SIG-M5 treated with dmso at 0.1 percent for 504 hours (cell line): ENCODE measurements at regions not wholly inside any gene's neighbourhood (a gene's known extent, or its start where the extent isn't known, plus 50 kb on each side); places are given as distances from the start of the nearest gene placed in this dataset.
"Not testable (repeated sequence)": the region's sequence is repeated elsewhere in the genome, so short reads cannot be mapped to it uniquely, and the experiment has no call there.

ENCODE experiments used
- DNase-seq: peaks from one replicate; lab custom pipeline; 2025; ENCODE audit not compliant: unreplicated experiment; lab: John Stamatoyannopoulos, UW

DNA sequence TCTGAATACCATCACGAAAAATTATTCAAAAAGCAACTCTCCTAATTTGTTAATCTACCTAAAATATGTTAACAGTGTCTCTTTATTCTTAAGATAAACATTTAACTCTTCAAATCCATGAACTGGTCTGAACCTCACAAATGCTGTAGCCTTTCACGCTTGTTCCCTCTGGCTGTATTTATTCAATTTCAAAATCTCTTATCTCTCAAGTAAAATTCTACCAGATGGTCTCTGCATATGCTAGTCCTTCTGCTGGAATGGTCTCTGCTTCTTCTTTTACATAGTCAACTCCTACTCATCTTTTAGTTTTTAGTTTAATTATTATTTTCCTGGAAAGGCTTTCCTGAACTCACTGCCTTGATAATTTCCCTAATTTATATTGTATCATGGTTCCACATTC lies 232.9 kb upstream of the PCDH20 start:
- DNase-seq: no peak

GRCh38 chr13:61612192-61612591 lies 196.5 kb upstream of the PCDH20 start:
- DNase-seq: no peak

GRCh38 chr13:61608138-61608537 lies 192.5 kb upstream of the PCDH20 start:
- no peak for DNase-seq

- no peak for DNase-seq
These were observed 184.8 kb upstream of the PCDH20 start for GRCh38 chr13:61600360-61601033.

DNA sequence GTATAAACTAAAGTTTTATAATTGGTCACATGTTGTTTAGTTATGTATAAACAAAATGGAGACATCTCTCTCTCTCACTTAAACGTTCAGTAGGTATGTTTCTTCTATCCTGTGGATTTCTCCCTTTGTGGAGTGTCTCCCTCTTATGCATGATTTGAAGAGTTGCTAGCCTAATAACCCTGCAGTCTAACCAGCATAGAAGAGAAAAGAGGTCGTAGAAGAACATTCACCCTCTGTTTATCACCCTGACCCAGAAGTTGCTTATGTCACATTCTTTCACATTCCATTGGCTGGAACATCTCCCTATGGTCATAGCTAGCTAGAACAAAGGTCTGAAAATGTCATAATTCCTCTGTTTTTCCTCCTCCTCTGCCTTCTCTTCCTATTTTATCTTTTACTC lies 176.8 kb upstream of the PCDH20 start:
- no peak for DNase-seq

DNA sequence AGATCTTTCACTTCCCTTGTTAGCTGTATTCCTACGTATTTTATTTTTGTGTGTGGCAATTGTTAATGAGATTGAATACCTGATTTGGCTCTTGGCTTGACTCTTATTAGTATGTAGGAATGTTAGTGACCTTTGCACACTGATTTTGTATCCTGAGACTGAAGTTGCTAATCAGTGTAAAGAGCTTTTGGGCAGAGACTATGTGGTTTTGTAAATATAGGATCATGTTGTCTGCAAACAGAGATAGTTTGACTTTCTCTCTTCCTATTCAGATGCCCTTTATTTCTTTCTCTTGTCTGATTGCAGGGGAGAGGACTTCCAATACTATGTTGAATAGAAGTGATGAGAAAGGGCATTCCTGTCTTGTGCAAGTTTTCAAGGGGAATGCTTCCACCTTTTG lies 160.3 kb upstream of the PCDH20 start:
- DNase-seq: no peak

GRCh38 chr13:61563645-61564044 lies 148.0 kb upstream of the PCDH20 start:
- no peak for DNase-seq

DNA sequence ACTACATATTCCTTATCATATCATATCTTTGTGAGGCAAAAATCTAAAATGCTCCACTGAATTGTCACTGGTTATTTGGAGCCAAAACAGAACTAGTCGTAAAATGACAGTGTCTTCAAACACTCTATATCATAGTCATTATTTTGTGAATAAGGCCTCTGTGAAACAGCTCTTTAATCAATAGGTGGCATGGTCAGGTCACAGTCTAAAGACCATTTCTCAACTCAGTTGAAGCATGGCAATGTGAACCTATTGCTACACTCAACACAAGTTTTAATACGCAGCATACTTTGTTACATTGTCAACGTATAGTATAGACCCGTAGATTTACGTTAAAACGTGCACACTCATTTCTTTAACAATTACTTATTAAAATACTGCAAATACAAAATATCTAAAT lies 131.3 kb upstream of the PCDH20 start:
- no peak for DNase-seq

- no peak for DNase-seq
These were observed 130.8 kb upstream of the PCDH20 start for GRCh38 chr13:61546413-61546812.

- no peak for DNase-seq
These were observed 120.8 kb upstream of the PCDH20 start for GRCh38 chr13:61536433-61536832.

DNA sequence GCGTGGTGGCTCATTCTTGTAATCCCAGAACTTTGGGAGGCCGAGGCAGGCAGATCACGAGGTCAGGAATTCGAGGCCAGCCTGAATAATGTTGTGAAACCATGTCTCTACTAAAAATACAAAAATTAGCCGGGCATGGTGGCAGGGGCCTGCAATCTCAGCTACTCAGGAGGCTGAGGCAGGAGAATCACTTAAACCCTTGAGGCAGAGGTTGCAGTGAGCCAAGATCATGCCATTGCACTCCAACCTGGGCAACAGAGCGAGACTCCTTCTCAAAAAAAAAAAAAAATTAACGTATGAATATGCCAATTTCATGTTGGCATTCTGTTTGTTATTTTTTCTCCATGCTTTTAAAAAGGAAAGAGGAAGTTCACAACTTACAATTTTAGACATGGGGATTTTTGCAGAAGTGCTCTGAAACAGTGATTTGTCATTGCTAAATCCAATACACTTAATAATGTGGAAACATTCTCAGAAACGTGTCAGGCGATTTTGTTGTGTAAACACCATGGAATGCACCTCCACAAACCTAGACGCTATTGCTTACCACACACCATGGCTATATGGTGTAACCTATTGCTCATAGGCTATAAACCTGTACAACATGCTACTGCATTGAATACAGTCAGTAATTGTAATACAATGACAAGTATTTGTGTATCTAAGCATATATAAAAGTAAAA lies 115.9 kb upstream of the PCDH20 start:
- peak; percentile 53 for DNase-seq

GRCh38 chr13:61519214-61519613 lies 103.6 kb upstream of the PCDH20 start:
- not testable (repeated sequence) for DNase-seq

GRCh38 chr13:61508936-61509335 lies 93.3 kb upstream of the PCDH20 start:
- DNase-seq: no peak

DNA sequence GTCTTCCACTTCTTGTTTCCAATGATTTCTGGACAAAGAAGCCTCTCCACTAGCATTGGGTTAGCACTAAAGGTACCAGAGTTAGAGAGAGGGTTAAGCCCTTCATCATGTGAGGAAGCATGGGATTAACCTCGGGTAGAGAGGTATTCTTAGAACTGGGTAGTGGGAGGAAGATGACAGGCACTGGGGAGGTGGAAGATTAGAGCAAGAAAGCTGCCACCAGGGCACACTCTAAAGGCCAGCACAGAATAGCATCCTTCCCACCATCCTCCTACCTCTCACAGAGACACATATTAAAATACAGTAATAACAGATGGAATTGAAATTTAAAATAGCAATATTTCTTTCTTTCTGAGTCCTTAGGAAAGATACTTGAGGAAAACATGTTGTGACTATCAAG lies 84.5 kb upstream of the PCDH20 start:
- no peak for DNase-seq

DNA sequence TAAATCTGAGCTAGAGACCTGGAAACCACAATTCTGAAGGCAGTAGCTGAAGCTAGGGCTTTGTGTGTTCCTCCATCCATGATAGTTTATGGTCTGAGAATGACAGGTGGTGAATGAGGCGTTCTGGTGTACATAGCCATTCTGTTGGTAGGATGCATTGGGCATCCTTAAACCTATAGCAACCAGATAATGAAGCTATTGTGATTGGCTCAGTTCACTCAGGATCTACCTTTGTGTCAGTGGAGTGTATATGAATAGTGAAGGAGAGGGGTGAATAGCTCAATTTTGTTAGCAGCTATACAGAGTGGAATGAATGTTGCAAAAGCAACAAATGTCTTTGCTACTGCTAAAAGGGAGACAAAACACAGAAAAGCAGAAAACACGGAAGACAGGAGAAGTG lies 80.0 kb upstream of the PCDH20 start:
- DNase-seq: no peak

DNA sequence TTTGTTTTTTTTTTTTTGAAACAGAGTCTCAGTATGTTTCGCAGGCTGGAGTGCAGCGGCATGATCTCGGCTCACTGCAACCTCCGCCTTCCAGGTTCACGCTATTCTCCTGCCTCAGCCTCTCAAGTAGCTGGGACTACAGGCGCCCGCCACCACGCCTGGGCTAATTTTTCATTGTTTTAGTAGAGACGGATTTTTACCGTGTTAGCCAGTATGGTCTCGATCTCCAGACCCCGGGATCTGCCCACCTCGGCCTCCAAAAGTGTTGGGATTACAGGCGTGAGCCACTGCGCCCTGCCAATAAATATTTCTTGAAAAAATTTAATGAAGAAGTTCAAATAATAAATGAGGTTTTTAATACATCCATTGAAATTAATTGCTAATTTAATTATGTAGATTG lies 77.9 kb upstream of the PCDH20 start:
- not testable (repeated sequence) for DNase-seq

GRCh38 chr13:61486496-61486895 lies 70.8 kb upstream of the PCDH20 start:
- DNase-seq: no peak

DNA sequence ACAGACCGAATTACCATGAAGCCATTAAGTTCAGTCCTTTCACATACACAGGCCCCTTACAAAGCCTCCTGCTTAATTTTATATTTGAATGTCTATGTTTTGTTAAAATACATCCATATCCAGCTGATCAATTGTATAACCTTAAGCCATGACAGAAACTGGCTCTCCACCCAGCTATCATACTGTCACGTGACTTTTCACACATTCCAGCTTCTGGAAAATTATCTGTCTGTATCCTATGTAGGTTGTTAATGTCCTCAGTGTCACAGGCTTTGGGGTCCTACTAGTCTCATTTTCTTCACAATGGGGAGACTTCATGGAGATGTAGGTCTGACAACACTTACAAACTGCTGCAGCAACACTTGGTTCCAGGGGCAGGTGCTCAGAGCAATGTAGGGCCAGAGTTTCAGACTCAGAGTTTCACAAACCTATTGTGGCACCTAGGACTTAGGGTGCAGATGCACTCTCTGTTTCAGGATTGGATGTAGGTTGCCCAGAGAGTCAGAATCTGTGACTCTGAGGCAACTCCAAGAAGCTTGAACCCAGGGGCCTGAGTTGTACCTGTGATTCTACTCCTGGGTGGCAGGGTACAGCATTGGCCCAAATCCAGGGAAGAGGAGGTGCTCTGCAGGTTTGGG lies 69.6 kb upstream of the PCDH20 start:
- DNase-seq: no peak

GRCh38 chr13:61477619-61478018 lies 62.0 kb upstream of the PCDH20 start:
- DNase-seq: no peak

- DNase-seq: no peak
These were observed 55.1 kb upstream of the PCDH20 start for GRCh38 chr13:61470786-61471185.

DNA sequence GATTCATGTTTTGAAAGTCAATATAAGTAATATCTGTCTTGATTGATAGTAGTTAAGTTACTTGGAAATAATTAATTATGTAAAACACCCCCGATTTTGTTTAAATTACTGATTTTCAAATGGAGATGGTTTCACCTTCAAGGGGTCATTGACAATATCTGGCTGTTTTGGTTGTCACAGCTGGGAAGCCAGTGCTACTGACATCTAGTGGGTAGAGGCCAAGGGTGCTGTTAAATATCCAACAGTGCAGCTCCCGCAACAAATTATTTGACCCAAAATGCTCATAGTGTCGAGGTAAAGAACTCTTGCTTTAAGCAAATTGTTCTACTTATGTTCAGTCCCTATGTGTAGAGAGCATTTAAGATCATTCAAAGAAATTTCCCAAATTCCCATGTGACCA lies 50.6 kb upstream of the PCDH20 start:
- no peak for DNase-seq
